Ureter (tissue), 1 donor: ENCODE measurements at regions not wholly inside any gene's neighbourhood (a gene's known extent, or its start where the extent isn't known, plus 50 kb on each side); places are given as distances from the start of the nearest gene placed in this dataset.

ENCODE experiments used
- DNase-seq: peaks from one replicate; pipeline ENCODE4 v3.0.0-alpha.2; 2020; ENCODE audit warnings: low spot score
- donor health status: DM: yes; HTN: yes; CAD: no.

- no peak for DNase-seq
Observed at GRCh38 chr4:181168011-181168805, 1075.0 kb upstream of the TENM3 start.

GRCh38 chr4:181173046-181173445 is 1070.2 kb upstream of the TENM3 start:
- no peak for DNase-seq

GRCh38 chr4:181176306-181176705 is 1066.9 kb upstream of the TENM3 start:
- DNase-seq, result no peak

GRCh38 chr4:181181331-181181730 is 1061.9 kb upstream of the TENM3 start:
- DNase-seq, result no peak

- DNase-seq, result no peak
Observed at GRCh38 chr4:181189751-181190150, 1053.5 kb upstream of the TENM3 start.

GRCh38 chr4:181193131-181193930 is 1049.9 kb upstream of the TENM3 start:
- DNase-seq, result no peak

- no peak for DNase-seq
Observed at GRCh38 chr4:181194096-181194495, 1049.1 kb upstream of the TENM3 start.

GRCh38 chr4:181200076-181200475 is 1043.1 kb upstream of the TENM3 start:
- no peak for DNase-seq

- DNase-seq, result no peak
Observed at GRCh38 chr4:181202240-181202639, 1041.0 kb upstream of the TENM3 start.

GRCh38 chr4:181204109-181204508 is 1039.1 kb upstream of the TENM3 start:
- DNase-seq, result no peak

- no peak for DNase-seq
Observed at GRCh38 chr4:181213551-181213950, 1029.7 kb upstream of the TENM3 start.

GRCh38 chr4:181216501-181216900 is 1026.7 kb upstream of the TENM3 start:
- no peak for DNase-seq

- DNase-seq, result no peak
Observed at GRCh38 chr4:181219783-181220416, 1023.3 kb upstream of the TENM3 start.

- DNase-seq, result no peak
Observed at GRCh38 chr4:181224852-181225251, 1018.4 kb upstream of the TENM3 start.

- DNase-seq, result no peak
Observed at GRCh38 chr4:181225616-181226261, 1017.5 kb upstream of the TENM3 start.

- DNase-seq, result no peak
Observed at GRCh38 chr4:181234951-181235680, 1008.1 kb upstream of the TENM3 start.

- no peak for DNase-seq
Observed at GRCh38 chr4:181245326-181245725, 997.9 kb upstream of the TENM3 start.

- DNase-seq, result no peak
Observed at GRCh38 chr4:181249031-181249430, 994.2 kb upstream of the TENM3 start.

- no peak for DNase-seq
Observed at GRCh38 chr4:181254771-181255170, 988.4 kb upstream of the TENM3 start.

GRCh38 chr4:181258569-181258968 is 984.6 kb upstream of the TENM3 start:
- DNase-seq, result no peak

GRCh38 chr4:181259081-181259709 is 984.0 kb upstream of the TENM3 start:
- no peak for DNase-seq
